Neural crest cell (in vitro differentiated cells): ENCODE measurements at regions not wholly inside any gene's neighbourhood (a gene's known extent, or its start where the extent isn't known, plus 50 kb on each side); places are given as distances from the start of the nearest gene placed in this dataset.

Source experiments
- DNase-seq: peaks from one replicate; pipeline ENCODE4 v3.0.0; 2021; ENCODE audit warnings: low read depth, mixed read lengths, low spot score
- H3K27ac Mint-ChIP-seq: one replicate; pipeline ENCODE4 v1.8.0; 2021; ENCODE audit warnings: mild to moderate bottlenecking, mixed read lengths; ENCODE audit not compliant: unreplicated experiment
- H3K27me3 Mint-ChIP-seq: 2 replicates; pipeline ENCODE4 v1.8.0; 2021; ENCODE audit warnings: low read depth, mild to moderate bottlenecking, mixed read lengths
- H3K36me3 Mint-ChIP-seq: 2 replicates; pipeline ENCODE4 v1.8.0; 2021; ENCODE audit warnings: low read depth, mild to moderate bottlenecking, mixed read lengths
- H3K4me1 Mint-ChIP-seq: 2 replicates; pipeline ENCODE4 v1.8.0; 2021; ENCODE audit warnings: mixed read lengths
- H3K4me3 Mint-ChIP-seq: one replicate; pipeline ENCODE4 v1.8.0; 2021; ENCODE audit warnings: mild to moderate bottlenecking, mixed read lengths
- H3K9me3 Mint-ChIP-seq: 2 replicates; pipeline ENCODE4 v1.8.0; 2021; ENCODE audit warnings: mixed read lengths
- TF ChIP-seq, protein P1 (sequence below): fragments of 200-600 bp; sonication (generic); conservative IDR thresholded peaks from 2 replicates; pipeline ENCODE4 v1.5.0; 2021; ENCODE audit warnings: antibody characterized with exemption, mild to moderate bottlenecking

DNA sequence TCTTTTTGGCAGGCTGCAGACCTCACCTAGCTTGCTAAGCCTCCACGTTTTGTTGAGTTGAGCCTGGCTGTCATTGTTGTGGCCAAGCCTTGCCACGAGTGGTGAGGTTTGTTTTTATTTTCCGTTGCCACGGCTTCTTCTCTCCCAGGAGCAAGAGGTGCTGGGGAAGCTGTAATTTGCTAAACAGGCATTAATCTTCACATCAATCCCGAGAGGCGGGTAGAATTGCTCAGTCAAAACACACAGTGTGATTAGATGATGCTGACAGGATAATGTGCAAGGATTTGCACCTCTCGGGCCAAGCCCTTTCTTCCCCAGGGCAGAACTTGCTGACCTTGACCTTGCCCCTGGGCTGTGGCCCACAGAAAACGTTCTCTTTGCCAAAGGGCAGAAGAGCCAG is 72.2 kb upstream of the ATP6AP2 start:
- no peaks in the 10 kb centered on the region for H3K4me1 Mint-ChIP-seq
- H3K4me3 Mint-ChIP-seq, result no peak overlapping the region
- DNase-seq, result no peak
- H3K36me3 Mint-ChIP-seq, result no peaks in the 10 kb centered on the region
- H3K27me3 Mint-ChIP-seq, result no peaks in the 10 kb centered on the region
- H3K27ac Mint-ChIP-seq, result no peak overlapping the region
- TF ChIP-seq, protein P1, sequence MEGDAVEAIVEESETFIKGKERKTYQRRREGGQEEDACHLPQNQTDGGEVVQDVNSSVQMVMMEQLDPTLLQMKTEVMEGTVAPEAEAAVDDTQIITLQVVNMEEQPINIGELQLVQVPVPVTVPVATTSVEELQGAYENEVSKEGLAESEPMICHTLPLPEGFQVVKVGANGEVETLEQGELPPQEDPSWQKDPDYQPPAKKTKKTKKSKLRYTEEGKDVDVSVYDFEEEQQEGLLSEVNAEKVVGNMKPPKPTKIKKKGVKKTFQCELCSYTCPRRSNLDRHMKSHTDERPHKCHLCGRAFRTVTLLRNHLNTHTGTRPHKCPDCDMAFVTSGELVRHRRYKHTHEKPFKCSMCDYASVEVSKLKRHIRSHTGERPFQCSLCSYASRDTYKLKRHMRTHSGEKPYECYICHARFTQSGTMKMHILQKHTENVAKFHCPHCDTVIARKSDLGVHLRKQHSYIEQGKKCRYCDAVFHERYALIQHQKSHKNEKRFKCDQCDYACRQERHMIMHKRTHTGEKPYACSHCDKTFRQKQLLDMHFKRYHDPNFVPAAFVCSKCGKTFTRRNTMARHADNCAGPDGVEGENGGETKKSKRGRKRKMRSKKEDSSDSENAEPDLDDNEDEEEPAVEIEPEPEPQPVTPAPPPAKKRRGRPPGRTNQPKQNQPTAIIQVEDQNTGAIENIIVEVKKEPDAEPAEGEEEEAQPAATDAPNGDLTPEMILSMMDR, result no peak
- H3K9me3 Mint-ChIP-seq, result peaks cover 3% of the 10 kb centered on the region

DNA sequence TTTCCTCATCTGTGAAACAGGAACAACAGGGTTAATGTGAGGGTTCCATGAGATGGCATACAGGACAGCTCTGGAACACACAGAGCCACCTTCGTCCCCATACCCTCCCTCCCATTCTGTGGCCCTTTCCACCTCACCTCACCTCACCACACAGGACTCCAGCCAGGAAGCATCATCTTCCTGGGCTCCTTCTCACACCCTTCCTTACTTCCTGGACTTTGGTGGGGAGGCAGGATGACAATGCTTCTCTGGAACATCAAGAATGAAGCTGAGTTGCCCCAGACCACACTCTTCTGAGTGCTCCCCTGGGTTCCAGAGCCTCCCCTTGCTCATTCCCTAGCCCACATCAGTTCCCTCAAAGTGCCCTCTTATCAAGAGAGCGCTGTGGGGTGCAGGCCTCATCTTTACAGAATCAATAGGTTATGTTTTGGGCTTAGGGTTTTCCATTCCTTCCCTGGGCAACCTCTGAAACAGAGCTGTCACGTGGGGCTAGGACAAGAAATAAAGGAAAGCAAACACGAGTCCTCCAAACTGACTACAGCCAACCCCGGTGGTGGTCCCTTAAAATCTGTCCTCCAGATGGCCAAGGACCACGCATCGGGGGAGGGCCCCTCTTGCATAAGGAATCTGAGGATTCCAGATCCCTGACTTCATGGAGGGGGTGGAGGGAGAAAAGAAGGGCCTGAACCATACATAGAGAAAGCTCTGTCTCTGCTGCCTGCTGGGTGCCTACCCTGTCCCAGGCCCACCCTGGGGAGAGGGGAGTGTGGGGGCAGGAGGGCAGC is 74.4 kb upstream of the ATP6AP2 start:
- Mint-ChIP-seq H3K27me3 (no peaks in the 10 kb centered on the region), H3K4me3 (no peak overlapping the region), H3K4me1 (no peaks in the 10 kb centered on the region), H3K27ac (no peak overlapping the region), H3K9me3 (peaks cover 9% of the 10 kb centered on the region), H3K36me3 (no peaks in the 10 kb centered on the region)
- TF ChIP-seq, protein P1, result no peak
- DNase-seq, result no peak

DNA sequence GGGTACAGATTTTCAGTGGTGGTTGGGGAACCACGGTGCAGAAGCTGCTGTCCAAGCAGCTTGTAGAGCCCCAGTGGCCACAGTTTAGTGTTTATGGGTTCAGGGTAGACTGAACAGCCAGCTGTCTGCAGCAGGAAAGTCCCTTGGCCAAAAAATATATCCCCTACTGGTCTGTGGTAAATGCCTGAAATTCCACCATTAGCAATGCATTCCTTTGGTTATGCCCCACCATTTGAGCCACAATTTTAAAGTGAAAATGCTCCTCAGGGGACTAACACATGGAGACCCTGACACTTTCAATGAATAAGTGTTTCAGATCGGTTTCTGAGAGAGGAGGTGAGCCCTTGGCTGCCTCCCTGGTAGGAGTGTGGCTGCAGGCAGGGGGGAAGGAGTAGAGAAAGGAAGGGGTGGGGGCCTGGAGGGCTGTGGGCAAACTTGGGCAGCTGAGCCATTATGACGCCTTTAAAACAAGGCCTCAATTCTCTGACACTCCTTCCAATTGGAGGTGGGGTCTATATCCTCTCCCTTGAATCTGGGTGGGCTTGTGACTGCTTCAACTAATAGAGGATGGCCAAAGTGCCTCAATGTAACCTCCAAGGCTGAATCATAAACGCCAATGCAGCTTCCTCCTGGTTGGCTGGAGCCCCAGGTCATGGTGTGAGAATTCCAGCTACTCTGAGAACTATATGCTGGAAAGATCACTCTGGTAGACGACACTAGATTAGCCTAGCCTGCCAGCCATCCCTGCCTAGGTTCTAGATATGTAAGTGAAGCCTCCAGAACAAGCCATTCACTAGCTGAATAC is 75.8 kb upstream of the ATP6AP2 start:
- Mint-ChIP-seq H3K4me3 (no peak overlapping the region), H3K4me1 (no peaks in the 10 kb centered on the region), H3K9me3 (peaks cover 5% of the 10 kb centered on the region), H3K36me3 (no peaks in the 10 kb centered on the region), H3K27me3 (no peaks in the 10 kb centered on the region), H3K27ac (no peak overlapping the region)
- no peak for DNase-seq
- TF ChIP-seq, protein P1, result no peak

DNA sequence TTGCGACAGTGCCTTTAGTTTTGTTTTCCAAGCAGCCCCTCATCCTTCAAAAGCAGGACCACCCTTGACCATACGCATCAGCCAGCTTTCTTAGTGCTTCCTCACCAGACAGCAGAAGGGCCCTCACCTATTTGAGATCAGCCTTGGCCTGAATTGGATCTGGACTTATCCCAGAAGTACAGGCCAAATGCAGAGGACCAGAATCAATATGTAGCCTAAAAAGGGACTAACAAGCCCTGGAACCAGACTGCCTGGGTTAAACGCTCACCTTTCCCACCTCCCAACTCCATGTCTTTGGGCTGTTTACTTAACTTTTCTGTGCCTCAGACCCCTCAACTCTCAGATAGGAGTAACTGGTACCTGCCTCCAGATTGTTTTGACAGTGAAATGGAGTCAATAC is 77.7 kb upstream of the ATP6AP2 start:
- no peak for DNase-seq
- Mint-ChIP-seq H3K4me3 (no peak overlapping the region), H3K36me3 (no peaks in the 10 kb centered on the region), H3K4me1 (no peaks in the 10 kb centered on the region), H3K9me3 (peaks cover 5% of the 10 kb centered on the region), H3K27ac (no peak overlapping the region), H3K27me3 (no peaks in the 10 kb centered on the region)
- TF ChIP-seq, protein P1, result no peak

DNA sequence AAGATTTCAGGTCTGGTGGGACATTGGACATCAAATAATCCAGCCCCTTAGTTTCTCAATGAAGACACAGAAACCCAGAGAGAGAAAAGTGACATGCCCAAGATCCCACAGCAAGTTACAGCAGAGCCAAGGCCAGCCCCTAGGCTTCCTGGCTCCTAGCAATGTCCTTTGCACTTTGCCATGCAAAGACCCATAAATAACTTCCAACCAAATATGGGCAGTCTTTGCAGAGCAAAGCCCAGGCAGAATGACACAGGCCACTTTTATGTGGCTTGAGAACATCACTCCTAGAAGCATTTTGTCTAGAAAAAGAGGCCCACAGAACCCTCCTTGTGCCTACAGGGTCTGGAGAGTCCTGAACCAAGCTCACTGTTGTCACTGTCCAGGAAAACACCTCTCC is 78.1 kb upstream of the ATP6AP2 start:
- Mint-ChIP-seq H3K4me3 (no peak overlapping the region), H3K27me3 (no peaks in the 10 kb centered on the region), H3K27ac (no peak overlapping the region), H3K36me3 (no peaks in the 10 kb centered on the region), H3K9me3 (peaks cover 5% of the 10 kb centered on the region), H3K4me1 (no peaks in the 10 kb centered on the region)
- DNase-seq, result no peak
- TF ChIP-seq, protein P1, result no peak
